ENCODE measurements at regions not wholly inside any gene's neighbourhood (a gene's known extent, or its start where the extent isn't known, plus 50 kb on each side); places are given as distances from the start of the nearest gene placed in this dataset.

- H3K27ac ChIP-seq (ENCODE audit: extremely low read depth, low read depth, low read length): no peak overlapping the region
- no peaks in the 10 kb centered on the region for H3K9me3 ChIP-seq (ENCODE audit: control insufficient read depth, insufficient read depth, low read depth, low read length)
- POLR2A ChIA-PET: no interaction called here
- no peak overlapping the region for H3K4me3 ChIP-seq (ENCODE audit: low read depth, low read length)
- H3K4me1 ChIP-seq (ENCODE audit: control insufficient read depth, insufficient read depth, low read length): peaks cover 4% of the 10 kb centered on the region
- CTCF ChIA-PET: interaction anchor here (0.5 kb wide), 1 partner anchor 320 kb away, joined by 3 read pairs; no protein-coding TSS in a partner anchor
- TF ChIP-seq ZBTB6 (tag by site-specific recombination; IDR thresholded peaks at IDR 0.05): no peak
- no peak for TF ChIP-seq ZNF645 (tag by site-specific recombination; IDR thresholded peaks at IDR 0.05)
- no peak for TF ChIP-seq ZNF148 (tag by site-specific recombination; IDR thresholded peaks at IDR 0.05; ENCODE audit: borderline replicate concordance)
- TF ChIP-seq ZNF785 (tag by site-specific recombination; IDR thresholded peaks at IDR 0.05): no peak
- no peak for TF ChIP-seq ZNF114 (tag by site-specific recombination; IDR thresholded peaks at IDR 0.05)
- TF ChIP-seq RBAK (tag by site-specific recombination; IDR thresholded peaks at IDR 0.05): no peak
- no peak for TF ChIP-seq ZNF621 (tag by site-specific recombination; IDR thresholded peaks at IDR 0.05)
- TF ChIP-seq ZNF768 (tag by site-specific recombination; IDR thresholded peaks at IDR 0.05): no peak
- TF ChIP-seq ZNF274 (IDR thresholded peaks at IDR 0.05; ENCODE audit: low read length): no peak
- TF ChIP-seq ZNF274 (tag by site-specific recombination; IDR thresholded peaks at IDR 0.05; ENCODE audit: borderline replicate concordance): no peak
- TF ChIP-seq KLF8 (tag by site-specific recombination; IDR thresholded peaks at IDR 0.05): no peak
- H3K36me3 ChIP-seq (ENCODE audit: control insufficient read depth in 2 of 2, insufficient read depth in 1 of 2, low read length in 2 of 2): no peaks in the 10 kb centered on the region
Measured at GRCh38 chr5:107157809-107158208, 512.9 kb downstream of the EFNA5 start.

GRCh38 chr5:107155707-107156106 is 515.0 kb downstream of the EFNA5 start:
- CTCF ChIA-PET: interaction anchor here (0.6 kb wide), 1 partner anchor 24 kb away, joined by 4 read pairs; no protein-coding TSS in a partner anchor
- POLR2A ChIA-PET: no interaction called here
- no peak for TF ChIP-seq ZNF26 (tag by site-specific recombination; IDR thresholded peaks at IDR 0.05)
- TF ChIP-seq ZNF792 (tag by site-specific recombination; IDR thresholded peaks at IDR 0.05): no peak
- no peak for TF ChIP-seq ZNF248 (tag by site-specific recombination; IDR thresholded peaks at IDR 0.05)
- TF ChIP-seq ZNF692 (tag by site-specific recombination; IDR thresholded peaks at IDR 0.05): no peak
- no peak for TF ChIP-seq PATZ1 (tag by site-specific recombination; IDR thresholded peaks at IDR 0.05)
- no peak for TF ChIP-seq ZBTB1 (tag by site-specific recombination; IDR thresholded peaks at IDR 0.05)
- TF ChIP-seq ZNF513 (tag by site-specific recombination; IDR thresholded peaks at IDR 0.05): no peak
- no peak for TF ChIP-seq INSM2 (tag by site-specific recombination; IDR thresholded peaks at IDR 0.05)
- TF ChIP-seq ZNF394 (tag by site-specific recombination; IDR thresholded peaks at IDR 0.05; ENCODE audit: borderline replicate concordance): no peak

More at GRCh38 chr5:107155707-107156106, 515.0 kb downstream of the EFNA5 start:
- H3K9me3 ChIP-seq (ENCODE audit: control insufficient read depth, insufficient read depth, low read depth, low read length): no peaks in the 10 kb centered on the region
- H3K4me1 ChIP-seq (ENCODE audit: control insufficient read depth, insufficient read depth, low read length): peaks cover 4% of the 10 kb centered on the region
- no peaks in the 10 kb centered on the region for H3K36me3 ChIP-seq (ENCODE audit: control insufficient read depth in 2 of 2, insufficient read depth in 1 of 2, low read length in 2 of 2)
- no peak overlapping the region for H3K27ac ChIP-seq (ENCODE audit: extremely low read depth, low read depth, low read length)
- H3K4me3 ChIP-seq (ENCODE audit: low read depth, low read length): no peak overlapping the region

Data from HEK293 (cell line).